ENCODE measurements at regions not wholly inside any gene's neighbourhood (a gene's known extent, or its start where the extent isn't known, plus 50 kb on each side); places are given as distances from the start of the nearest gene placed in this dataset.

GRCh38 chr12:114240288-114240687 is 165.7 kb downstream of the TBX5 start:
- Histone ChIP-seq H2AFZ (ENCODE audit: low read depth, low read length) (no peak overlapping the region), H3K79me2 (ENCODE audit: control insufficient read depth, insufficient read depth, low read length) (no peaks in the 10 kb centered on the region), H3K4me1 (ENCODE audit: control insufficient read depth, extremely low read depth, insufficient read depth, low read length) (no peaks in the 10 kb centered on the region), H3K27me3 (ENCODE audit: control insufficient read depth in 2 of 2, insufficient read depth in 2 of 2, low read length in 2 of 2) (no peaks in the 10 kb centered on the region), H3K36me3 (ENCODE audit: control insufficient read depth in 2 of 2, extremely low read depth in 1 of 2, insufficient read depth in 2 of 2, low read length in 2 of 2) (no peaks in the 10 kb centered on the region), H3K4me3 (replicated peaks in 1 of 3; ENCODE audit: insufficient read depth in 1 of 3, low read depth in 1 of 3, low read length in 3 of 3) (no peak overlapping the region), H3K9ac (replicated peaks; ENCODE audit: extremely low read depth, insufficient read depth, low read length) (no peak overlapping the region), H3K9me1 (replicated peaks; ENCODE audit: control insufficient read depth, extremely low read depth, insufficient read depth, low read length) (no peaks in the 10 kb centered on the region), H3K27ac (ENCODE audit: insufficient read depth, low read depth, low read length) (no peak overlapping the region), H3K9me3 (replicated peaks; ENCODE audit: control insufficient read depth, insufficient read depth, low read length) (peaks cover 7% of the 10 kb centered on the region), H4K20me1 (replicated peaks; ENCODE audit: control insufficient read depth, extremely low read depth, insufficient read depth, low read length) (no peaks in the 10 kb centered on the region), H3K4me2 (ENCODE audit: insufficient read depth, low read length) (no peak overlapping the region)
- intact Hi-C loops (cut with micrococcal nuclease), result no loop called here
- POLR2A ChIA-PET, result no interaction called here
- no TSS peak for BruUV-seq (replicated peaks)
- CTCF ChIA-PET, result no interaction called here
- TF ChIP-seq MAX (IDR thresholded peaks at IDR 0.05; ENCODE audit: insufficient read depth, insufficient read length) (no peak), EZH2 (IDR thresholded peaks at IDR 0.05; ENCODE audit: borderline replicate concordance, low read depth, low read length, severe bottlenecking) (no peak), FOS (IDR thresholded peaks at IDR 0.05; ENCODE audit: borderline replicate concordance, insufficient read depth, low read length) (no peak), JUN (IDR thresholded peaks at IDR 0.05; ENCODE audit: borderline replicate concordance, insufficient read depth, insufficient read length, low read depth) (no peak), POLR2A (IDR thresholded peaks at IDR 0.05; ENCODE audit: low read depth, low read length) (no peak), POLR2AphosphoS5 (IDR thresholded peaks at IDR 0.05; ENCODE audit: insufficient read depth, low read depth, low read length) (no peak), MYC (IDR thresholded peaks at IDR 0.05; ENCODE audit: low read depth, low read length) (no peak), GATA2 (IDR thresholded peaks at IDR 0.05; ENCODE audit: insufficient read depth, insufficient read length, low read depth, low read length) (no peak), CTCF (IDR thresholded peaks at IDR 0.05; ENCODE audit: extremely low read depth in 1 of 2, insufficient read depth in 1 of 2, low read depth in 1 of 2, low read length in 2 of 2) (no peak)
- FAIRE-seq (no peak), DNase-seq (ENCODE audit: low read depth, low spot score) (no peak)
- dilution Hi-C loops (cut with MboI; ENCODE audit: extremely low pct_ligation_motif_present, low sequenced_read_pairs), result no loop called here

Measured in endothelial cell of umbilical vein (primary cell).